LHCN-M2 (cell line): ENCODE measurements at regions not wholly inside any gene's neighbourhood (a gene's known extent, or its start where the extent isn't known, plus 50 kb on each side); places are given as distances from the start of the nearest gene placed in this dataset.
A peak's percentile ranks its signal among the peaks of the same experiment; 100 is the strongest.
"Not testable (repeated sequence)": the region's sequence is repeated elsewhere in the genome, so short reads cannot be mapped to it uniquely, and the experiment has no call there.

ENCODE experiments used
- DNase-seq: peaks from one replicate; pipeline ENCODE4 v3.0.0-alpha.2; 2012; ENCODE audit warnings: low read depth

DNA sequence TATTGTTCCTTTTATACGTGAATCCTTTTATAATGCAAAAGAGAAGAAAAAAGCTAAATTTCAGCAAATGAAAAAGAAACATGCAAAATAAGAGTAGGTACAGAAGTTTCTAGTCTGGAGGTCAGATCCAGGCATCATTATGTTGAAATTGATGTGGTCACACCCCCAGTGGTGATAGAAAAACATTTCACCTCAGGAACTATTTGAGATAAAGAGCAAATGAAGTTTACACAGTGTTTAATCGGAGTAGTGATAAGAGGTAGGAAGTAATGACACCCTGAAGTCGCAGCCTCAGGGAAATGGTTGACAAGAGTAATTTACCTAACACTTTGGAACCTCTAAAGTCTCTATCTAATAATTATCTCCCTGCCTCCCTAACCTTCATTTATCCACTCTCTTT lies 536.0 kb upstream of the STEAP1 start:
- DNase-seq = no peak

DNA sequence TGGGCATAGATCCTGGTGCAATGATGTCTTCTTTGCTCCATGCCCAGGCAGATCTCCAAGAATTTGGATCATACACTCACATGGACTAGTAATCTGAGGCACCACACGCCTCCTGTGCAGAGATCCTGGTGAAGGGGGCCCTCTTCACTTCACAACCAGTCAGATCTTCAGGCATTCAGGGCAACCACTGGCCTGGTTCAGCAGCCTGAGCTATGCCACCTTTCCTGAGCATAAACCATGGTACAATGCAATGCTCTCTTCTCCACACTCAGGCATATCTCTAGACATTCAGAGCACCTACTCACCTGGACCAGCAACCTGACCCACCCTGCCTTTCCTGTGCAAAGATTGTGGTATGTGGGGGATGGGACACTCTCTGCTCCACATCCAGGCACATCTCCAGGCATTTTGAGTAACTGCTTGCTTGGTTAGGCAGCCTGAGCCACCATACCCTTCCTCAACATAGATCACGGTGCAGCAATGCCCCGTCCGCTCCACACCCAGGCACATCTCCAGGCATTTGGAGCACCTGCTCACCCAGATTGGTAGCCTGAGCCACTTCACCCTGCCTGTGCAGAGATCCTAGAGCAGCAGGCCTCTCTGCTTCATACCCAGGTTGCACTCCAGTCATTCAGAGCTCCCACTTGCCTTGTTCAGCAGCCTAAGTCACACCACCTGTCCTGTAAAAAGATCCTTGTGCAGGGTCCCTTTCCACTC lies 532.2 kb upstream of the STEAP1 start:
- DNase-seq = no peak

DNA sequence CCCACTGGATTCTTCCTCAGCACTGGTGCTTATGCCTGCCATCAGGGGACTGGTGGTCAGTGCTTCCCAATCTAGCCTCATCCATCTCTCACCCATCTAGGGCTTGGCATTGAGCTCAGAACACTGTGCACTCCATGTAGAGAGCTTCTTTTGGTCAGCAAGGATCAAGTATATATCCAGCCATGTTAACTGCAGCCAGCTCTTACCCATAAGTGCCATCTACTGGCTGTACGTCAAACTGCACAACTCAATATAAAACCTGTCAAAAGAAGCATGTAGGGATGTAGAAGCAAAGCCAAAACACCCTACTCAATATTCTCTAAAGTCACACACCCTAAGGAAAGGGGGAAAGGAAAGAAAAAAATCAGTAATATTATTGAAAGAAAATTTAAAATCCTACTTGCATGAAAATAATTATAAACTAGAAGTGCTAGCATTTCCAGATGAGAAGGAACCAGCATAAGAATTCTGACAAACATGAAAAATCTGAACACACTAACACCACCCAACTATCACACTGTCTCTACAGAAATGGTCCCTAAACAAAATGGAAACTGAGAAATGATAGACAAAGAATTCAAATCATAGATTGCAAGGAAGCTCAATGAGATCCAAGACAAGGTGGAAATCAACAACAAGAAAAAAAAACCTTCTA lies 531.1 kb upstream of the STEAP1 start:
- DNase-seq = peak; percentile 5

DNA sequence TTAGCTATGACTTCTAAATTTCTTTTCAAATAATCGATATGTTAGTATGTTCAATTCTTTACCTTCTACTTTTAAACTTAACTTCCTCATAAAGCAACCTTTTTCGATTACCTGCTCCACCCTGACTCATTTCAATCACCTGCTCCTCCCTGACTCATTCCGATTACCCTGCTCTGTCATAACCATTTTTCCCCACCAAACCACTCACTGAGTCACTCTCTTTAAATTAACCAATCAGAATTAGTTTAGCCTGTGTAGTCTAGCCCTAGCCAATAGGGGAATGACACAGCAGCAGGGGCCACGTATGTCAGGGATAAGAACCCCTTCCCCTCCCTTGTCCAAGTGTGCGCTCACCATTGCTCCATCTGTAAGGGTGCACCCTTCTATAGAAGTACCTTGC lies 530.1 kb upstream of the STEAP1 start:
- DNase-seq = not testable (repeated sequence)

DNA sequence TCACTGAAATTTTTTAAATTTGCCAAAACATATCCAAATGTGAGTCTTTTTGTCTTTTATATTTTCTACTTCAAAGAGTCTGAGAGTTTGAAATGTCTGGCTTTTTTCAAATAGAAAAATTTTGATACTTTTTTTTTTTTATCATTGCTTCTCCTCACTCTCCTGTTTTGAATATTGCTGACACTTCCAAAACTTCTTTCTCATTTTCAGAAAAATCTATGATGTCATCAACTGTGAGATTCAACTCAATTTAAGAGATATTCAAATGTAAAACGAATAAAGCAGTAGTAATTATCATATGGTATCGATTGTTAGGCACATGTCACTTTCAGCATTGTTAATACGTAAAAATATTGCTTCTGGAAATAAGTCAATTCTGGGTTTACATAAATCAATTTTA lies 505.8 kb upstream of the STEAP1 start:
- no peak for DNase-seq

DNA sequence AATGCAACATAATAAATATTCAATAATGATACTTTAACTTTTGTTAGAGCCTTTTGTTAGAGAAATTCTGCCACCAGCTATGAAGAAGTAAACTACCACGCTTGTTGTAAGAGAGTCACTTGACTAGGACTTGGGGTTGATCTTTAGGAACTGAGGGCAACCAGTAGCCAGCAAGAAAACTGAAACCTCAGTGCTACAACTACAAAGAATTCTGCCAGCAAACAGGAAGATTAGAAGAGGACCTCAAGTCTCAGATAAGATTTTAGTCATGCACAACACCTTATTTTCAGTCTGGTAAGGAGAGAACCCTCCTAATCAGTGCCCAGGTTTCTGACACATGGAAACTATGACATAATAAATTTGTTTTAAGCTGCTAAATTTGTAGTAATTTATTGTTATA lies 498.3 kb upstream of the STEAP1 start:
- no peak for DNase-seq

DNA sequence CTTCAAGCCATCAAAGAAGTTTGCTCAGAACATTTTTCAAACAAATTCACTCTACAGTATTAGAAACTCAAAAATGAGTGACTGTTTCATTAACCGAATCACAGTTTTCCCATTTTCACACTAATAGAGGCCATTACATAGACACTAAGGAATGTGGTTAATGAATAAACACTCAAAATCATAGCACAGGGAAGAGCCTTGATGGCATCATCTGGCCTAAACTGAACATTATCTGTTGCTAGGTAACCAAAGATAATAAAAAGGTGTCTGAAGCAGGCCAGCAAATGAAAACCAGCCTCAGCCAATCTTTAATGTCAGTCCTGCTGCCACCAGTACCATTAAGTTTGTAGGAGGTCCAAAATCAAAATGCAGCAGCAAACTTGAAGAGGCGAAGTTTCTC lies 492.4 kb upstream of the STEAP1 start:
- DNase-seq = no peak

DNA sequence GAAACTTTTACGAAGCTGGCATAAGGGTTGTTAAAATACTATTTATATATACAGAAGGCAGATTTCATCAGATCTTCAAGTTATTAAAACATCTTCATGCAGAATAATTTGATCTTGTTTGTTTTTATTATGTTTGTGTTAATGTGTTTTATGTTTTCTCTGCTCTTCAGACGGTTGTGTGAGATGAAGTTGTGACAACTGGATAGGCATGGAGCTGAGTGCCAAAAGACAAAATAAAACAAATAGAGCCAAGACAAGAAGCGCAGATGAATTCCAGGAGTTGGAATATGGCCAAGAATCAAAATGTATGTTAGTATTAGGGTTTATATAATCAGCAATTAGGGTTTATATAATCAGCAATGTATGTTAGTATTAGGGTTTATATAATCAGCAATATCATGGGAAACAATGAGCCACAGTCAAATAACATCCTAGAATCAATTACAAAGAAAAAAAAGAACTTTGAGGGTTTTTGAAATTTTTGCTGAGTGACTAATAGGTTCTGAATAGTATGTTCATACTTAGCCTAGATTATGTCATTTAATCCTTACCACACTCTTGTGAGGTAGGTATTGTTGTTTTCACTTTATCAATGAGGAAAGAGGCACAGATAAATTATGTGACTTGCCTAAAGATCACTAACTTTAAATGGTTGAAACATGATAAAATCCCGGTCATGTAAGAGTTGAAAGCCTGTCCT lies 488.0 kb upstream of the STEAP1 start:
- no peak for DNase-seq

DNA sequence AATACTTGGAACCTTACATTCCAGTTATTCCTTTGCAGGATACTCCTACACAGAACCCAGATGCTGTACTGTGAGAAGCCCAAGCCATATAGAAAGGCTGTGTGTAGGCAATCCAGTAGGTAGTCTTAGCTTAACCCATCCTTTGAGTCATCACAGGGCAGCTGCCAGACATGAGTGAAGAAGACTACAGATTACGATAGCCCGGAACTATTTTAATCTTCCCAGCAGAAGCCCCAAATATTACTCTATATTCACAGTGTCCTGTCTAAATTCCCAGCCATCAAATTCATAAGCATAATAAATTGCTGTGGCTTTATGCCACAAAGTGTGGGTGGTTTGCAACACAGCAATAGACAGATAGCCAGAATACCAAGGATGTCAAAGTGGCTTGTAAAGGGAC lies 474.1 kb upstream of the STEAP1 start:
- DNase-seq = no peak

DNA sequence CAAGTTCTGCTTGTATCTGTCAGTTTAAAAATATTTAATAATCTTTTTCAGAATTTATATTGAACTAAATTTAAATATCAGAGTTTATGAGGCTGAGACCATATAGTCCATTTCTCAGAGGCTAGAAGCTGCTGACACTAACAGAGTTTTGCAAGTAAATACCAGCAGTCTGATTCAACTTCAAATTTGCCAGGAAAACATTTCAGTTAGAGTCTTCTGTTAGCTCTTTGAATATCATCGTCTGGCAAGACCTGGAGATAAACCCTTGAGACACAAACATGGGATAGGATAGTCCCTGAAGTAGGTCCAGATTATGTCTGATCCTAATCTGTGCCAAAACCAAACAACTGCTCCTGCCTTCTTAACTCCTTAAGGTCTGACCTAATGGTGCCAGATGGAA lies 472.8 kb upstream of the STEAP1 start:
- no peak for DNase-seq

DNA sequence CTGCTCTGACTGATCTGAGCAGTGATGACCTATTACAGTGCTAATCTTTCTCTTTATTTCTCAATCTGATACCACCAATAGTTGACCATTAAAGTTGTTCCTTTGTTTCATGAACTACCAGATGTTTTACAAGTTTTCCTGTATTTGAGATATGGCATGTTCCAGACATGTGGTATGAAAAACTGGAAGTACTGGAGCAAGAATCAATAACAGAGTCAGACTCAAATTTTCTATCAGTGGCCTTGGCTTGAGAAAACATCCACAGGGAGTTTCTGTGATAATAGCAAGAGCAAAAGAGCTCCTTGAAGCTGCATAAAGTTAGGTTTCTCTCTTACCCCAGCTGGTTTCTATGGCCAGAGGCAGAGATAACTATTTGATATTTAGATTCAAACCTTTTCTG lies 469.0 kb upstream of the STEAP1 start:
- no peak for DNase-seq

DNA sequence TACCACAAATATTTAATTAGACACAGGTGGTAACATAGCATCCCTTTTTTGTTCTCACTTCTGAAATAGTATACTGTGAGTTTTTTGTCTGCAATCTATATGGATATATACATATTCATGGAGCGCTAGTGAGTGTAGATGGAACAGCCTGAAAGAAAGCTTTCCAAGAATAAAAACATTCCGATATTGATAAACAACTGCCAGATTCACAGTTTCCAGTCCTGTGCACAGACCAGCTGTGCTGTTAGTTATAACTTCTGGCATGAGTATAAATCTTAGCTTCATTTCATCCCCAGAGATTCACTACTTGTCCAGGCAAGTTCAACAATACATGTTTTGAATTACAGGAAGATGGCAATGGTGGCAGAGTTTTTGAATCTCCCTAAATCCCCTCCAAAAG lies 467.1 kb upstream of the STEAP1 start:
- DNase-seq = no peak

DNA sequence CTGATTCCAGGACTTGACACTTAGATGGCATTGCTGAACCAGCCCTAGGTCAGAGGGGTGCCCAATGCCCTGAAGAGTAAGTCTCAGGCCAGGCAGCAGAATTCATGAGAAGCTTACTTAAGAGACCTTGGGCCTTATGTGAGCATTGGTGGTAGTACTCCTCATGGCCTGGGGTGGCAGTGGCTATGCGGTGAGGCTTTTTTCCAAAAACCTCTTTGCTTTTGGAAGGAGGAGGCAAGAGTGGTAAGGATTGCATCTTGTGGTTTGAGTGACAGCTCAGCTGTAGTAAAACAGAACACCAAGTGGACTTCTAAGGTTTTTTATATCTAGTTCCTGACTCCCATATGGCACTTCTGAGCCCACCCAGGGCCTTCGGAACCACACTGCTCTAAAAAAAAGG lies 459.0 kb upstream of the STEAP1 start:
- no peak for DNase-seq

DNA sequence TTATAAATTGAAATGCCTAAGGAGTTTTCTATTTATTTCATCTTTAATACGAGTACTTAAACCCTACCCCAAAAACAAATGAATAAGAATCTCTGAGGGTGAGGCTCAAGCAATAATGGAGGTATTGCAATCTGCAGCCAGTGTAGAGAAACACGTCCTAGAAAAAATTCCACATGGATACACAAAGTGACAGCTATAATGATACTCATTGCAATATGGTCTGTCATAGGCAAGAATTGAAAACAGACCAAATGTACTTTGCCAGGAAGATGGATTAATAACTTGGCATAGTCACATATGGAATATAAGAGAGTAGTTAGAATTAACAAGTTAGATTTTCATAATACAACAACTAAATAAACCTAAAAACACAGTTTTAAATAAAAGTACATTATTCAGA lies 440.1 kb upstream of the STEAP1 start:
- no peak for DNase-seq

DNA sequence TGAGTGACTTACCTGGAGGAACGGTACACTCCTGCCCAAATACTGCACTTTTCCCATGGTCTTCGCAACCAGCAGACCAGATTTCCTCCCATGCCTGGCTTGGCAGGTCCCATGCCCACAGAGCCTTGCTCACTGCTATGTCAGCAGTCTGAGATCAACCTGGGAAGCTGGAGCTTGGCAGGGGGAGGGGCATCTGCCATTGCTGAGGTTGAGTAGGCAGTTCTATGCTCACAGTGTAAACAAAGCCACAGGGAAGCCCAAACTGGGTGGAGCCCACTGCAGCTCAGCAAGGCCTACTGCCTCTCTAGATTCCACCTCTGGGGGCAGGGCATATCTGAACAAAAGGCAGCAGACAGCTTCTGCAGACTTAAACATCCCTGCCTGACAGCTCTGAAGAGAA lies 435.3 kb upstream of the STEAP1 start:
- DNase-seq = not testable (repeated sequence)

DNA sequence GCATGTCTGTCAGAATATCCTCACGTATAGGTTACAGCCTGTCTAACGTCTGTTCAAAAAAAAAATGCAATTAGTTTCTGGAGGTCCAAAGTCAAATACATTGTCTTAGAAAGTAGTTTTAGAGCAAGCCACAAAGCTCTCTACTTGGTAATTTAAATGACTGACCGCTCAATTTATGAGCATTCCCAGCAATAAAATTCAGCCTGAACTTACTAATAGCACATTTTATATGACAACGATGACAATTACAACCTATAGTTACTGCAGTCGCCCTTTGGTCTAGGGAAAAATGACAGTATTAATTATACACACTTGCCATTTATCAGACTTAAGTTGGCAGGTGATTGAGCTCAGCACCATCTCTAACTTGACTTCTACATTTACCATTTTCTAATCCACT lies 425.8 kb upstream of the STEAP1 start:
- DNase-seq = no peak

DNA sequence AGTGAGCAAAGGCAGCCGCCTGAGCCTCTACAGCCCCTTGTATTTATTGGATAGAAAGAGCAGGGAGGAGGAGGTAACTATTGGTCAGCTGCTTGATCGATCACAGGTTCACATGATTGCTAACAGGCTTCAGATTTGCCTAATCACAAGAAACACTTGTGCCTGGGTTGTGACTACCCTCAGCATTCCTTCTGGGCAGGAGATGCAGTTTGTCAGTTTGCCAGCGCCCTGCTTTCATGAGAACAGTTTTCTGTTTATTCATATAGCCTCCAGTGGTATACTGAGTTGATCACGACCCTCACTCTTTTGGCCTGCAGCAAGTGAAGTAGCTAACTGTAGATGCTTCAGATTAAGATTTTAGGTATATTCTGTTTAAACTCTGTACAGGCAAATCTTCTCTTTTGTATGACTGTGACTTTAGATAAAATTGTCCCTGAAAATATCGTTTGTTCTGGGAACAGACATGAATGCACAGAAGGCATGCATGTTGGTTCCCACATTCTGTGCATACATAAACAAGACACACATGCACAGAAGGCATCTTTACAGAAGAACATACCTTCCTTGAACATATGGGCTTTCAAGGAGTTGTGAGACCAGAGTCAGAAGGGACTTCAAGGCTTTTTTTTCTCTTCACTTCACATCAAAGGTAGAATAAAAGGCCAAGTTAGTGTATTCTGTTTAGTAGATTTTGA lies 422.4 kb upstream of the STEAP1 start:
- no peak for DNase-seq

DNA sequence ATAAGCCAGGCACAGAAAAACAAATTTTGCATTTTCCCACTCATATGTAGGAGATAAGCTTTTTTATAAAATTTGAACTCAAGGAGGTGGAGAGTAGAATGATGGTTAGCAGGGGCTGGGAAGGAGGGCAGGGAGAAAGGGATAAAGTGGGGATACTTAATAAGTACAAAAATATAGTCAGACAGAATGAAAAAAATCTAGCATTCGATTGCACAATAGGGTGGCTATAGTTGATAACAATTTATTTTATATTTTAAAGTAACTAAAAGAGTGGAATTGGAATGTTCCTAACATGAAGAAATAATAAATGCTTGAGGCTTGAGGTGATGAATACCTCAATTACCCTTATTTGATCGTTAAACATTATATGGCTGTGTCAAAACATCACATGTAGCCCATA lies 415.7 kb upstream of the STEAP1 start:
- no peak for DNase-seq

DNA sequence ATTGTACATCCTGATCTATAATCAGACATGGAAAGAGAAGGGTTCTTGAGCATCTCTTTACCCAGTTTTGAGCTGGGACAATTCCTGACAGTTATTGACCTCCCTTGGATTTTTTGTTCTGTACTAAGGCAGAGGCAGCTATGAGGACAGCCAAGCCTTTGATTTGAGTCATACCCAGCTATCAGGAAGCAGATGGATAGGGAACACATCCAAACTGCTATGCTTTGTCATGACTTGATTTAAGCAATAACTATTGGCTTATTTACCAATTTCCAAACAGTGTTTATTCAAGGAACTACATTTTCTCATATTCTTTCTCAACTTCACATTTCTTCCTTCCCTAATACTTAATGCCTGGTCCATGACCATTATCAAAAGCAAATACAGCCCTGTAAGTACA lies 396.4 kb upstream of the STEAP1 start:
- no peak for DNase-seq

DNA sequence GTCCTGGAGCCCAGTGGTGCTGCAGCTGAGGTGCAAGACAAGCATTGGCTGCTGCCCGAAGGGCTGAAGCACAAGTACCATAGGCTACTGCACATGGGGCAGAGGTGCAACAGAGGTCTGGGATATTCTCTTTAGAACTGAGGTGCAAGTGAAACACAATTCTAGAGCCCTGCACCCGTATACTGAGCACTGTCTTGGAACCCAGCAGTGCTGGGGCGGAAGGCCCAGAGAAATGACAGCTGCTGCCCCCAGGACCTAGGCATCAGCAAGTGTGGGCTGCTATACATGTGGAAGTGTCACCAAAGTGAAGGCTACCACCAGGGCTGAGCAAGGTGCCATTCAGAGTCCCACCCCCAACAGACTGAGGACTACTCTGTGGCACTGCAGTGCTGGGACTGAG lies 393.6 kb upstream of the STEAP1 start:
- no peak for DNase-seq

DNA sequence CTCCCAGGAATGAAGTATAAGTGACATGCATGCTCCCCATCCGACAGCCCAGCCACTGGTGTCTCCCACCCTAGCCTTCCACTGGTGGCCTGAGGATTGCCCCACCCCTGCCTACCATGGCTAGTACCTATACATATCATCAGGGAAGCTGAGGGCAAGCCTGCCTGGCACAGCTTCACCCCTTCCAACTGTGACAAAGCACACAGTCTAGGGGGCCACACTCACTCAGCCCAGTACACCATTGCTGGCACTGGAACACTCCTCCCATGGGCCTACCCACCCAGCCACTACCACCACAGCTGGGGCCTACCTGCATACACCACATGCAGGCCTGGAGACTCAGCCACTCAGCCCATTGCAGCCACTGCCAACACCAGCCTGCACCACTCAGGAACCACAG lies 393.1 kb upstream of the STEAP1 start:
- DNase-seq = no peak

DNA sequence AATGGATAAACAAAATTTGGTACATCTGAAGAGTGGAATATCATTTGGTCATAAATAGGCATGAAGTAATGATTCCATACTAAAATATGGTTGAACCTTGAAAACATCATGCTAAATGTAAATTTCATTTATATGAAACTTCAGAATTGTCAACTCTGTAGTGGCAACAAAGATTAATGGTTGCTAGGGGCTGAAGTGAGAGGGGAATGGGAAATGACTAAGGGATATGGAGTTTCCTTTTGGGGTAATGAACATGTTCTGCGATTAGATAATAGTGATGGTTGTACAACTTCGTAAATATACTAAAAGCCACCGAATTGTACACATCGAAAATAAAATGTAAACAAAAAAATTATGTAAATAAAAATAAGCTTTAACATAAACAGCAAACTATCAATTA lies 384.1 kb upstream of the STEAP1 start:
- no peak for DNase-seq
